ENCODE measurements at regions not wholly inside any gene's neighbourhood (a gene's known extent, or its start where the extent isn't known, plus 50 kb on each side); places are given as distances from the start of the nearest gene placed in this dataset.

DNA sequence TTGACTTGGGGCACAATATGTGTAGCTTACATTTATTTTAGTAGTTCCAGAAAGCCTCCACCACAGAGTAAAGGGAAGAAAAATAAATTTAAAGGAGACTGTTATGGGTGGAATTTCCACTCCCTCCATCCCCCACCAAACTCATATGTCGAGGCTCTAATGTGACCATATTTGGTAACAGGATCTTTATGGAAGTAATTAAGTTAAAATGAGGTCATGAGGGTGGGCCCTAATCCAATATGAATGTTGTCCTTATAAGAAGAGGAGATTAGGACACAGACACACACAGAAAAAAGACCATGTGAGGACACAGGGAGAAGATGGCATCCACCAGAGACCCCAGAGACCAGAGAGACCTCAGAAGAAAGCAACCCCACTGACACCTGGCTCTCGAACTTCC lies 189.7 kb downstream of the EDN1 start:
- no peaks in the 10 kb centered on the region for H3K36me3 ChIP-seq (ENCODE audit: low read depth)
- ATAC-seq (ENCODE audit: low read depth) (no peak), DNase-seq (ENCODE audit: low spot score) (no peak)
- H3K27me3 ChIP-seq (ENCODE audit: insufficient read depth, poor library complexity, severe bottlenecking), result no peaks in the 10 kb centered on the region
- TF ChIP-seq, protein P1, sequence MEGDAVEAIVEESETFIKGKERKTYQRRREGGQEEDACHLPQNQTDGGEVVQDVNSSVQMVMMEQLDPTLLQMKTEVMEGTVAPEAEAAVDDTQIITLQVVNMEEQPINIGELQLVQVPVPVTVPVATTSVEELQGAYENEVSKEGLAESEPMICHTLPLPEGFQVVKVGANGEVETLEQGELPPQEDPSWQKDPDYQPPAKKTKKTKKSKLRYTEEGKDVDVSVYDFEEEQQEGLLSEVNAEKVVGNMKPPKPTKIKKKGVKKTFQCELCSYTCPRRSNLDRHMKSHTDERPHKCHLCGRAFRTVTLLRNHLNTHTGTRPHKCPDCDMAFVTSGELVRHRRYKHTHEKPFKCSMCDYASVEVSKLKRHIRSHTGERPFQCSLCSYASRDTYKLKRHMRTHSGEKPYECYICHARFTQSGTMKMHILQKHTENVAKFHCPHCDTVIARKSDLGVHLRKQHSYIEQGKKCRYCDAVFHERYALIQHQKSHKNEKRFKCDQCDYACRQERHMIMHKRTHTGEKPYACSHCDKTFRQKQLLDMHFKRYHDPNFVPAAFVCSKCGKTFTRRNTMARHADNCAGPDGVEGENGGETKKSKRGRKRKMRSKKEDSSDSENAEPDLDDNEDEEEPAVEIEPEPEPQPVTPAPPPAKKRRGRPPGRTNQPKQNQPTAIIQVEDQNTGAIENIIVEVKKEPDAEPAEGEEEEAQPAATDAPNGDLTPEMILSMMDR (IDR thresholded peaks at IDR 0.05; ENCODE audit: poor library complexity, severe bottlenecking), result no peak
- H3K4me3 ChIP-seq (ENCODE audit: severe bottlenecking), result no peak overlapping the region
- H3K9me3 ChIP-seq (ENCODE audit: severe bottlenecking), result no peaks in the 10 kb centered on the region
- no peak overlapping the region for H3K27ac ChIP-seq (ENCODE audit: poor library complexity, severe bottlenecking)
- H3K4me1 ChIP-seq (ENCODE audit: insufficient read depth, poor library complexity, severe bottlenecking), result peaks cover 21% of the 10 kb centered on the region

DNA sequence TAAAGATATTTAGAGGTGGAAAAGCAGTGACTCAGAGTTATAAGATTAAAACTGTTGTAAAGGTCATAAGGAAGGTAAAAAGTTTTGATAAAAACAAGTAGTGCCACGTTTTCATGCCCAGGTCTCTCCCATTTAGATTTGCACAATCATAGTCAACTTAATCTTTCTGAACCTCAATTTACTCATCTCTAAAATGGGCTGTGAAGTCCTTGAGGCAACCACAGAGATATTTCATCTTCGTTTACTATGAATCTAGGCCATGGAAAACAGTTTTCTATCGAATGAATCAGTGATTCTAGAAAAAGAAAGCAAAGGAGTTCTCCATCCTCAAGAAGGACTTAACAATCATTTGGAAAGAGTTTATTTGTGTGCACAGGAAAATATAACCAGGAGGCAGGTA lies 190.2 kb downstream of the EDN1 start:
- Histone ChIP-seq H3K36me3 (ENCODE audit: low read depth) (no peaks in the 10 kb centered on the region), H3K4me3 (ENCODE audit: severe bottlenecking) (no peak overlapping the region), H3K4me1 (ENCODE audit: insufficient read depth, poor library complexity, severe bottlenecking) (peaks cover 21% of the 10 kb centered on the region), H3K27ac (ENCODE audit: poor library complexity, severe bottlenecking) (no peak overlapping the region), H3K27me3 (ENCODE audit: insufficient read depth, poor library complexity, severe bottlenecking) (no peaks in the 10 kb centered on the region), H3K9me3 (ENCODE audit: severe bottlenecking) (no peaks in the 10 kb centered on the region)
- TF ChIP-seq, protein P1 (IDR thresholded peaks at IDR 0.05; ENCODE audit: poor library complexity, severe bottlenecking), result no peak
- ATAC-seq (ENCODE audit: low read depth) (no peak), DNase-seq (ENCODE audit: low spot score) (no peak)

DNA sequence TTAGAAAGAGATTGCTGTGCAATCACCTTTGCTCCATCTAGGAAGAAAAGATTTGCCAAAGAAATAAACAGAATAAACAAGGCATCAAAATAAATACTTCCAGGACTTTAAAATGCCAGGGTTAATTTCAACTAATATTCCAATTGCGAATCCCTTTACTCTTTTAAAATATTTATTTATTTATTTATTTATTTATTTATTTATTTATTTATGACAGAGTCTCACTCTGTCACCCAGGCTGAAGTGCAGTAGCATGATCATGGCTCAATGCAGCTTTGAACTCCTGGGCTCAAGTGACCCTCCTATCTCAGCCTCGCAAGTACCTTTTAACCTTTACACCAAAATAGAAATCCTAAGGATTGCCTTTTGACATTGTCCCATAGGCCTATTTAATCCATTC lies 191.1 kb downstream of the EDN1 start:
- Histone ChIP-seq H3K27ac (ENCODE audit: poor library complexity, severe bottlenecking) (no peak overlapping the region), H3K27me3 (ENCODE audit: insufficient read depth, poor library complexity, severe bottlenecking) (no peaks in the 10 kb centered on the region), H3K4me1 (ENCODE audit: insufficient read depth, poor library complexity, severe bottlenecking) (peaks cover 21% of the 10 kb centered on the region), H3K36me3 (ENCODE audit: low read depth) (no peaks in the 10 kb centered on the region), H3K4me3 (ENCODE audit: severe bottlenecking) (no peak overlapping the region), H3K9me3 (ENCODE audit: severe bottlenecking) (no peaks in the 10 kb centered on the region)
- no peak for ATAC-seq (ENCODE audit: low read depth)
- TF ChIP-seq, protein P1 (IDR thresholded peaks at IDR 0.05; ENCODE audit: poor library complexity, severe bottlenecking), result no peak
- DNase-seq (ENCODE audit: low spot score), result no peak

DNA sequence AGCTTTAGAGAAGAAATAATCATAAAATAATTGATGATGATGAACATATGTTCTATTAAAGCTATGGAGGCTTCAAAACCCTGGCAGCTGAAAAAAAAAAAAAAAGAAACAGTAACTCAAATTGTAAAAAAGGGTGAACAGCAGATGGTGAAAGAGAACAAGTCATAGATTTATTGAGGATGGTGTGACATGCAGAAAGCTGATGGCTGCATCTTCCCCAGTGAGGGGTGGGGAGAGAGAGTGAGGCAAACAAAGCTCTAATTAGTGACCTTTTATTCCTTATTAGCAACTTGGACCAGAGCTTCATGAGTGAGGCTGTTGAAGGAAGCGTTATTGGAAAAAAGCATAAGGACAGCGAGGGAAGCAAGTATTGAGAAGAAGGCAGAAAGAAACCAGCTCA lies 191.7 kb downstream of the EDN1 start:
- ATAC-seq (ENCODE audit: low read depth) (no peak), DNase-seq (ENCODE audit: low spot score) (no peak)
- Histone ChIP-seq H3K27me3 (ENCODE audit: insufficient read depth, poor library complexity, severe bottlenecking) (no peaks in the 10 kb centered on the region), H3K4me1 (ENCODE audit: insufficient read depth, poor library complexity, severe bottlenecking) (peaks cover 21% of the 10 kb centered on the region), H3K4me3 (ENCODE audit: severe bottlenecking) (no peak overlapping the region), H3K9me3 (ENCODE audit: severe bottlenecking) (no peaks in the 10 kb centered on the region), H3K27ac (ENCODE audit: poor library complexity, severe bottlenecking) (no peak overlapping the region), H3K36me3 (ENCODE audit: low read depth) (no peaks in the 10 kb centered on the region)
- TF ChIP-seq, protein P1 (IDR thresholded peaks at IDR 0.05; ENCODE audit: poor library complexity, severe bottlenecking), result no peak

DNA sequence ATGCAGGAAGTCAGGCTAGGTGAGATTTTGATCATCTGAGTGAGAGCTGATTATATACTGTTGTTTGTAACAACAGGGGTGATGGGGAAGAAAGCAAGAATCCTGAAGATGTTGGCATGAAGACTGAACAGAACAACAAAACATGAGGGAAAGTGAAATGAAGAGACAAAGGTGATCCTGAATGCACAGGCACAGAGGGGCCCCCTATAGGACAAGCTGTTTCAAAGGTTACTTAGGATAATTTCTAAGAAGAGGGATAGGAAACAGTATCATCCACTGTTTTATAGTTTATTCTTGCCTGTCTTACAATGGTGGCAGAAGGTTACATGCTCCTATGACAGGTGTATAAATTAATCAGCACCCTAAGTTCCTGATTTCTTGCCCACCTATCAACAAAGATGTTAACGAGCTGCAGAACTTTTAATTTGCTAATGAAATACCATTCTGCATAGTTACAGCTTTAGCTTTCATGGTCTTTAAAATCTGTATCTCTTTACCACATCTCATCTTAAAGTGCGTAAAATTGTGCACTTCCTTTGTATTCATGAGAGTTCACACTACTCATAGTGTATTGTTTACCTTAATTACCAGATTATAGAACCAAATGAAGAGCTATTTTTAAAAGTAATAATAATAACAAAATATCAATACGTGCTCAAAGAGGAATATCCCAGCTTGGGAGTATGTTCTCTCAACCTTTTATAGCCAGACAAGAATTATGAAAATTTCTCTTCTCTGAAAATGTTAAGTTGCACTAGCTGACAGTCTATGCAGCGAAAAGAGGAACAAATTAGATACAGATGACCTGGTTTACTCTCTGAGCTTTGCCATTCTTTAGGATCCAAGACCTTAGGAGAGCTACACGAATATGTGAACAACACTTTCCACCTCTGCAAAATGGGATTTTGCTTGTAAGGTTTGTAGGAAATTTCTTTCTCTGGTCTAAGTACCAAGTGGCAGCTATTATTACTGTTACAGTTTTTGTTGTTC lies 192.5 kb downstream of the EDN1 start:
- H3K27ac ChIP-seq (ENCODE audit: poor library complexity, severe bottlenecking), result peak overlapping the region; percentile 77
- no peaks in the 10 kb centered on the region for H3K36me3 ChIP-seq (ENCODE audit: low read depth)
- H3K4me1 ChIP-seq (ENCODE audit: insufficient read depth, poor library complexity, severe bottlenecking), result peaks cover 21% of the 10 kb centered on the region
- ATAC-seq (ENCODE audit: low read depth) (no peak), DNase-seq (ENCODE audit: low spot score) (no peak)
- no peak overlapping the region for H3K4me3 ChIP-seq (ENCODE audit: severe bottlenecking)
- H3K9me3 ChIP-seq (ENCODE audit: severe bottlenecking), result no peaks in the 10 kb centered on the region
- H3K27me3 ChIP-seq (ENCODE audit: insufficient read depth, poor library complexity, severe bottlenecking), result no peaks in the 10 kb centered on the region
- TF ChIP-seq, protein P1 (IDR thresholded peaks at IDR 0.05; ENCODE audit: poor library complexity, severe bottlenecking), result peak; percentile 20
